ENCODE measurements at regions not wholly inside any gene's neighbourhood (a gene's known extent, or its start where the extent isn't known, plus 50 kb on each side); places are given as distances from the start of the nearest gene placed in this dataset.

- Mint-ChIP-seq H3K27me3 (ENCODE audit: insufficient read depth, low read depth) (peaks cover 2% of the 10 kb centered on the region), H3K9me3 (no peaks in the 10 kb centered on the region), H3K27ac (no peak overlapping the region), H3K36me3 (no peaks in the 10 kb centered on the region), H3K4me1 (peaks cover 5% of the 10 kb centered on the region), H3K4me3 (no peak overlapping the region)
- Histone ChIP-seq H3K27ac (no peak overlapping the region), H3K36me3 (no peaks in the 10 kb centered on the region), H3K79me2 (ENCODE audit: low read depth) (no peaks in the 10 kb centered on the region), H3K4me1 (peaks cover 8% of the 10 kb centered on the region), H3K27me3 (no peaks in the 10 kb centered on the region), H3K9me3 (ENCODE audit: low read depth) (no peaks in the 10 kb centered on the region), H3F3A (ENCODE audit: low read depth) (no peaks in the 10 kb centered on the region), H3K4me3 (no peak overlapping the region), H4K20me1 (ENCODE audit: low read depth) (no peaks in the 10 kb centered on the region), H3K4me2 (no peak overlapping the region), H3K9ac (no peak overlapping the region), H2AFZ (replicated peaks) (peak overlapping the region; percentile 65)
- DNase-seq (ENCODE audit: low spot score): peak; percentile 22
- TF ChIP-seq CTCF (IDR thresholded peaks at IDR 0.05): no peak
- no peak for TF ChIP-seq EZH2phosphoT487 (IDR thresholded peaks at IDR 0.05)
- TF ChIP-seq EZH2 (IDR thresholded peaks at IDR 0.05): no peak
Measured at GRCh38 chr18:67041334-67041733, 437.4 kb upstream of the CDH19 start.

GRCh38 chr18:67035026-67035425, 431.1 kb upstream of the CDH19 start:
- H3F3A ChIP-seq (ENCODE audit: low read depth): no peaks in the 10 kb centered on the region
- no peak overlapping the region for H3K4me2 ChIP-seq
- no peak for DNase-seq (ENCODE audit: low spot score)
- H3K36me3 Mint-ChIP-seq: no peaks in the 10 kb centered on the region
- TF ChIP-seq CTCF (IDR thresholded peaks at IDR 0.05): no peak
- no peak for TF ChIP-seq EZH2phosphoT487 (IDR thresholded peaks at IDR 0.05)
- no peak overlapping the region for H3K27ac ChIP-seq
- no peaks in the 10 kb centered on the region for H3K27me3 Mint-ChIP-seq (ENCODE audit: insufficient read depth, low read depth)
- no peak overlapping the region for H2AFZ ChIP-seq (replicated peaks)
- H3K36me3 ChIP-seq: no peaks in the 10 kb centered on the region
- no peak overlapping the region for H3K9ac ChIP-seq
- H3K9me3 Mint-ChIP-seq: no peaks in the 10 kb centered on the region
- no peak overlapping the region for H3K4me3 Mint-ChIP-seq
- no peaks in the 10 kb centered on the region for H4K20me1 ChIP-seq (ENCODE audit: low read depth)
- no peaks in the 10 kb centered on the region for H3K4me1 ChIP-seq
- H3K79me2 ChIP-seq (ENCODE audit: low read depth): no peaks in the 10 kb centered on the region
- H3K27me3 ChIP-seq: no peaks in the 10 kb centered on the region
- H3K4me3 ChIP-seq: no peak overlapping the region
- no peaks in the 10 kb centered on the region for H3K9me3 ChIP-seq (ENCODE audit: low read depth)
- no peak overlapping the region for H3K27ac Mint-ChIP-seq
- H3K4me1 Mint-ChIP-seq: no peaks in the 10 kb centered on the region

GRCh38 chr18:67023059-67023458, 419.2 kb upstream of the CDH19 start:
- Mint-ChIP-seq H3K36me3 (no peaks in the 10 kb centered on the region), H3K27me3 (ENCODE audit: insufficient read depth, low read depth) (no peaks in the 10 kb centered on the region), H3K27ac (no peak overlapping the region), H3K4me1 (no peaks in the 10 kb centered on the region), H3K9me3 (no peaks in the 10 kb centered on the region), H3K4me3 (no peak overlapping the region)
- TF ChIP-seq EZH2 (IDR thresholded peaks at IDR 0.05) (no peak), EZH2phosphoT487 (IDR thresholded peaks at IDR 0.05) (no peak), CTCF (IDR thresholded peaks at IDR 0.05) (no peak)
- no peak for DNase-seq (ENCODE audit: low spot score)
- no peaks in the 10 kb centered on the region for H3K27me3 ChIP-seq
- no peaks in the 10 kb centered on the region for H3K79me2 ChIP-seq (ENCODE audit: low read depth)
- no peaks in the 10 kb centered on the region for H3K4me1 ChIP-seq
- H3F3A ChIP-seq (ENCODE audit: low read depth): no peaks in the 10 kb centered on the region
- H3K36me3 ChIP-seq: no peaks in the 10 kb centered on the region
- H3K9me3 ChIP-seq (ENCODE audit: low read depth): no peaks in the 10 kb centered on the region
- no peak overlapping the region for H3K4me3 ChIP-seq
- H3K4me2 ChIP-seq: no peak overlapping the region
- H4K20me1 ChIP-seq (ENCODE audit: low read depth): no peaks in the 10 kb centered on the region
- no peak overlapping the region for H2AFZ ChIP-seq (replicated peaks)
- no peak overlapping the region for H3K9ac ChIP-seq
- no peak overlapping the region for H3K27ac ChIP-seq

- no peaks in the 10 kb centered on the region for H3K9me3 ChIP-seq (ENCODE audit: low read depth)
- no peaks in the 10 kb centered on the region for H3K27me3 ChIP-seq
- H3K4me2 ChIP-seq: no peak overlapping the region
- H3F3A ChIP-seq (ENCODE audit: low read depth): no peaks in the 10 kb centered on the region
- H3K4me1 ChIP-seq: no peaks in the 10 kb centered on the region
- H3K79me2 ChIP-seq (ENCODE audit: low read depth): no peaks in the 10 kb centered on the region
- no peak overlapping the region for H2AFZ ChIP-seq (replicated peaks)
- H3K9ac ChIP-seq: no peak overlapping the region
- H3K4me3 ChIP-seq: no peak overlapping the region
- no peak overlapping the region for H3K4me3 Mint-ChIP-seq
- DNase-seq (ENCODE audit: low spot score): no peak
- H4K20me1 ChIP-seq (ENCODE audit: low read depth): no peaks in the 10 kb centered on the region
- H3K27ac Mint-ChIP-seq: no peak overlapping the region
- H3K4me1 Mint-ChIP-seq: no peaks in the 10 kb centered on the region
- H3K36me3 Mint-ChIP-seq: no peaks in the 10 kb centered on the region
- no peak for TF ChIP-seq EZH2 (IDR thresholded peaks at IDR 0.05)
- no peak for TF ChIP-seq CTCF (IDR thresholded peaks at IDR 0.05)
- TF ChIP-seq EZH2phosphoT487 (IDR thresholded peaks at IDR 0.05): no peak
- H3K9me3 Mint-ChIP-seq: no peaks in the 10 kb centered on the region
- no peak overlapping the region for H3K27ac ChIP-seq
- no peaks in the 10 kb centered on the region for H3K27me3 Mint-ChIP-seq (ENCODE audit: insufficient read depth, low read depth)
- no peaks in the 10 kb centered on the region for H3K36me3 ChIP-seq
Measured at GRCh38 chr18:67010919-67011318, 407.0 kb upstream of the CDH19 start.
